ENCODE measurements at regions not wholly inside any gene's neighbourhood (a gene's known extent, or its start where the extent isn't known, plus 50 kb on each side); places are given as distances from the start of the nearest gene placed in this dataset.

DNA sequence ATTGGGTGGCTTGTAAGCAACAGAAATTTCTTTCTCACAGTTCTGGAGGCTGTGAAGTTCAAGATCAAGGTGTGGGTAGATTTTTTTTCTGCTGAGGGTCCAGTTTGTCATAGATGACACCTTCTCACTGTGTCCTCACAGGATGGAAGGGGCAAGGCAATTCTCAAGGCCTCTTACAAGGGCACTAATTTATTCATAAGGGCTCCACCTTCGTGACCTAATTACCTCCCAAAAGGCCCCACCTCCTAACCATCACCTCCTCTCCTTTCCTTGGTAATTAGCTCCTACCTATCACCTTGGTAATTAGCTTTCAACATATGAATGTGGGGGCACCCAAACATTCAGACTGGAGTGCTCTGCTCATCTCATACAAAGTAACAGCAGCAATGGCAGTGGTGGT lies 92.3 kb upstream of the CD44 start:
- H3K23me2 ChIP-seq (ENCODE audit: low read depth, low read length): no peaks in the 10 kb centered on the region
- H3K18ac ChIP-seq (ENCODE audit: extremely low read depth, low read length): no peak overlapping the region
- no peak overlapping the region for H2AK5ac ChIP-seq (ENCODE audit: low read depth, low read length)
- no peaks in the 10 kb centered on the region for H3K36me3 ChIP-seq (ENCODE audit: control insufficient read depth in 2 of 4, insufficient read depth in 4 of 4, low read length in 3 of 4)
- no peak overlapping the region for H2BK12ac ChIP-seq (ENCODE audit: low read depth, low read length)
- no peak overlapping the region for H4K5ac ChIP-seq (ENCODE audit: insufficient read length, low read depth, low read length)
- H3K9ac ChIP-seq (replicated peaks in 1 of 4; ENCODE audit: extremely low read depth in 1 of 4, low read depth in 3 of 4, low read length in 3 of 4): no peak overlapping the region
- no peak overlapping the region for H4K91ac ChIP-seq (replicated peaks; ENCODE audit: insufficient read length, low read length)
- no peak overlapping the region for H2BK20ac ChIP-seq (ENCODE audit: low read length)
- H3K27me3 ChIP-seq (replicated peaks in 1 of 4; ENCODE audit: control insufficient read depth in 3 of 4, extremely low read depth in 1 of 4, insufficient read depth in 3 of 4, low read length in 3 of 4): no peaks in the 10 kb centered on the region
- ChIA-PET CTCF (ENCODE audit: partially characterized antibody) (no interaction called here), POLR2A (ENCODE audit: partially characterized antibody) (no interaction called here)
- H3K27ac ChIP-seq (ENCODE audit: low read depth, low read length): no peak overlapping the region
- H3K4me2 ChIP-seq (ENCODE audit: insufficient read depth in 1 of 2, low read depth in 2 of 2, low read length in 2 of 2): no peak overlapping the region
- H3K4ac ChIP-seq (replicated peaks; ENCODE audit: insufficient read length, low read depth, low read length): no peak overlapping the region
- H3K79me1 ChIP-seq (ENCODE audit: low read depth, low read length): no peaks in the 10 kb centered on the region
- H3K23ac ChIP-seq (ENCODE audit: insufficient read length): no peak overlapping the region
- H3K9me3 ChIP-seq (ENCODE audit: insufficient read depth in 2 of 2, low read depth in 1 of 2, low read length in 1 of 2): no peaks in the 10 kb centered on the region
- H3K56ac ChIP-seq (replicated peaks; ENCODE audit: insufficient read length, low read depth, low read length): no peak overlapping the region
- FAIRE-seq (no peak), DNase-seq (ENCODE audit: low read depth in 1 of 2, low spot score in 2 of 2) (no peak)
- no peaks in the 10 kb centered on the region for H3K4me1 ChIP-seq (replicated peaks in 1 of 4; ENCODE audit: control insufficient read depth in 3 of 4, insufficient read depth in 4 of 4, low read length in 3 of 4)
- no peak overlapping the region for H2BK15ac ChIP-seq (ENCODE audit: low read length)
- no peaks in the 10 kb centered on the region for H3K79me2 ChIP-seq (ENCODE audit: control insufficient read depth in 1 of 2, insufficient read depth in 2 of 2, low read length in 2 of 2)
- no peak for TF ChIP-seq CHD2 (IDR thresholded peaks at IDR 0.05; ENCODE audit: low read length)
- TF ChIP-seq GABPA (IDR thresholded peaks at IDR 0.05; ENCODE audit: borderline replicate concordance, insufficient read depth, low read length): no peak
- TF ChIP-seq TCF12 (IDR thresholded peaks at IDR 0.05; ENCODE audit: low read depth, low read length): no peak
- no peak for TF ChIP-seq POU5F1 (IDR thresholded peaks at IDR 0.05; ENCODE audit: low read depth, low read length)
- TF ChIP-seq CEBPB (IDR thresholded peaks at IDR 0.05; ENCODE audit: low read depth, low read length): no peak
- no peak overlapping the region for H2BK5ac ChIP-seq (ENCODE audit: low read depth, low read length)
- no peaks in the 10 kb centered on the region for H4K20me1 ChIP-seq (replicated peaks in 1 of 2; ENCODE audit: control insufficient read depth in 1 of 2, insufficient read depth in 2 of 2, low read length in 2 of 2)
- H4K8ac ChIP-seq (ENCODE audit: extremely low read depth, insufficient read depth, low read length): no peak overlapping the region
- 90% methylated on average over 1 of the region's 1 CpG; no CpG with 5 or more reads in 1 of the 2 experiments for WGBS, 2 experiments (ENCODE audit: extremely low coverage in 1 of 2, insufficient coverage in 1 of 2, insufficient read length in 1 of 2, insufficient replicate concordance in 2 of 2, low coverage in 1 of 2, low lambda C conversion rate in 2 of 2, missing lambda C conversion rate in 1 of 2)
- H3K14ac ChIP-seq (ENCODE audit: insufficient read length): no peak overlapping the region
- H2BK120ac ChIP-seq (replicated peaks; ENCODE audit: low read depth, low read length): no peak overlapping the region
- H2AFZ ChIP-seq (ENCODE audit: low read length): no peak overlapping the region
- no peak overlapping the region for H3K4me3 ChIP-seq (ENCODE audit: extremely low read depth in 1 of 4, insufficient read depth in 2 of 4, low read depth in 3 of 4, low read length in 4 of 4)
